Naive thymus-derived CD4-positive, alpha-beta T cell (primary cell): ENCODE measurements at regions not wholly inside any gene's neighbourhood (a gene's known extent, or its start where the extent isn't known, plus 50 kb on each side); places are given as distances from the start of the nearest gene placed in this dataset.
A peak's percentile ranks its signal among the peaks of the same experiment; 100 is the strongest.
"Not testable (repeated sequence)": the region's sequence is repeated elsewhere in the genome, so short reads cannot be mapped to it uniquely, and the experiment has no call there.

Source experiments
- ATAC-seq: fragments of 150-1000 bp; cut with Tn5 transposase; 2 replicates; pipeline ENCODE4 v1.10.0; 2021; ENCODE audit warnings: mild to moderate bottlenecking, moderate library complexity
- CTCF ChIA-PET: fragments of 350-600 bp; sonication (Branson Sonifier 250); formaldehyde crosslinking; loops from one replicate; lab custom pipeline; 2021; ENCODE audit warnings: antibody characterized with exemption; lab: Charles Lee
- POLR2A ChIA-PET: fragments of 350-600 bp; sonication (Branson Sonifier 250); formaldehyde crosslinking; loops from one replicate; lab custom pipeline; 2021; ENCODE audit warnings: antibody characterized with exemption, inconsistent platforms; lab: Charles Lee
- DNase-seq, 9 donors: peaks; one replicate each; pipeline versions ENCODE4 v3.0.0 to v3.0.0-alpha.2; 2020 to 2022; ENCODE audit warnings: mixed read lengths in 1 of 9
- H3K27ac ChIP-seq: one replicate; pipeline ENCODE4 v1.7.0; 2013; ENCODE audit warnings: mild to moderate bottlenecking, low read depth, low read length, moderate library complexity
- H3K27me3 ChIP-seq, 2 donors: one replicate each; pipeline ENCODE4 v1.7.0; 2013; ENCODE audit warnings: low read length in 2 of 2, mild to moderate bottlenecking in 2 of 2, moderate library complexity in 2 of 2; ENCODE audit not compliant: control insufficient read depth in 2 of 2, insufficient read depth in 2 of 2
- H3K36me3 ChIP-seq, 3 experiments: 1 replicate in 2 of 3; 2 replicates in 1 of 3; pipeline ENCODE4 v1.7.0; 2013; ENCODE audit warnings: low read length in 3 of 3, mild to moderate bottlenecking in 3 of 3, moderate library complexity in 1 of 3; ENCODE audit not compliant: insufficient read depth in 3 of 3, control insufficient read depth in 2 of 3
- H3K4me1 ChIP-seq, 2 donors: one replicate each; pipeline ENCODE4 v1.7.0; 2013; ENCODE audit warnings: low read length in 2 of 2, mild to moderate bottlenecking in 2 of 2, moderate library complexity in 1 of 2; ENCODE audit not compliant: control insufficient read depth in 2 of 2, insufficient read depth in 2 of 2
- H3K4me3 ChIP-seq: 2 replicates; pipeline ENCODE4 v1.7.0; 2013; ENCODE audit warnings: mild to moderate bottlenecking, low read length
- H3K9me3 ChIP-seq, 3 experiments: 1 replicate in 2 of 3; 2 replicates in 1 of 3; pipeline ENCODE4 v1.7.0; 2013; ENCODE audit warnings: low read length in 3 of 3; ENCODE audit not compliant: control insufficient read depth in 2 of 3
- H3K27ac Mint-ChIP-seq, 9 donors: one replicate each; pipeline ENCODE4 v1.8.0; 2020 to 2022; ENCODE audit warnings: mixed read lengths in 9 of 9, mild to moderate bottlenecking in 8 of 9, moderate library complexity in 5 of 9, inconsistent platforms in 2 of 9
- H3K27me3 Mint-ChIP-seq, 5 donors: one replicate each; pipeline ENCODE4 v1.8.0; 2021 to 2022; ENCODE audit warnings: mixed read lengths in 5 of 5, mild to moderate bottlenecking in 1 of 5
- H3K36me3 Mint-ChIP-seq, 5 donors: one replicate each; pipeline ENCODE4 v1.8.0; 2020 to 2022; ENCODE audit warnings: mixed read lengths in 5 of 5, mild to moderate bottlenecking in 3 of 5, inconsistent platforms in 1 of 5
- H3K4me1 Mint-ChIP-seq, 7 donors: one replicate each; pipeline ENCODE4 v1.8.0; 2020 to 2022; ENCODE audit warnings: mixed read lengths in 7 of 7, mild to moderate bottlenecking in 3 of 7, inconsistent platforms in 1 of 7
- H3K4me3 Mint-ChIP-seq, 10 donors: one replicate each; pipeline ENCODE4 v1.8.0; 2020 to 2022; ENCODE audit warnings: mild to moderate bottlenecking in 10 of 10, mixed read lengths in 10 of 10, moderate library complexity in 6 of 10, inconsistent platforms in 2 of 10
- H3K9me3 Mint-ChIP-seq, 11 donors: one replicate each; pipeline ENCODE4 v1.8.0; 2020 to 2022; ENCODE audit warnings: mixed read lengths in 11 of 11, mild to moderate bottlenecking in 4 of 11, inconsistent platforms in 1 of 11, moderate library complexity in 1 of 11
- intact Hi-C, 2 donors: fragments of 100-400 bp; cut with micrococcal nuclease; formaldehyde crosslinking; loops; one replicate each; pipeline ENCODE4 v1.15.1; 2023

DNA sequence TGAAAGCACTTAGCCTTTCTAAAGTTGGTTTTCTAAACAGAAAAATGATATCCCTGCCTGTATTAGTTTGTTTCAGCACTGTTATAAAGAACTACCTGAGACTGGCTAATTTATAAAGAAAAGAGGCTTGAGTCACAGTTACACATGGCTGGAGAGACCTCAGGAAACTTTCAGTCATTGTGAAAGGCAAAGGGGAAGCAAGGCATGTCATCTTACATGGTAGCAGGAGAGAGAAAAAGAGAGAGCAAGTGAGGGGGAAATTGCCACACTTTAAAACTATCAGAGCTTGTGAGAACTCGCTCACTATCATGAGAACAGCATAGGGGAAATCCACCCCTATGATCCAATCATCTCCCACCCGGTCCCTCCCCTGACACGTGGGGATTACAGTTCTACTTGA, 64.9 kb downstream of the FAM170A start:
- Histone ChIP-seq H3K27ac (no peak overlapping the region), H3K27me3 (peaks cover 0 to 2% of the 10 kb centered on the region in 2 donors), H3K9me3 (no peaks in the 10 kb centered on the region), H3K4me1 (no peaks in the 10 kb centered on the region), H3K36me3 (no peaks in the 10 kb centered on the region), H3K4me3 (no peak overlapping the region)
- Mint-ChIP-seq H3K27me3 (peaks cover 0 to 6% (median 3%) of the 10 kb centered on the region in 5 donors), H3K36me3 (no peaks in the 10 kb centered on the region), H3K4me3 (no peak overlapping the region), H3K4me1 (peaks cover 0 to 3% (median 0%) of the 10 kb centered on the region in 7 donors), H3K27ac (no peak overlapping the region), H3K9me3 (peaks cover 3 to 29% (median 12%) of the 10 kb centered on the region in 11 donors)
- intact Hi-C loops: no loop called here
- CTCF ChIA-PET: no interaction called here
- no peak for ATAC-seq
- POLR2A ChIA-PET: no interaction called here
- DNase-seq: no peak

DNA sequence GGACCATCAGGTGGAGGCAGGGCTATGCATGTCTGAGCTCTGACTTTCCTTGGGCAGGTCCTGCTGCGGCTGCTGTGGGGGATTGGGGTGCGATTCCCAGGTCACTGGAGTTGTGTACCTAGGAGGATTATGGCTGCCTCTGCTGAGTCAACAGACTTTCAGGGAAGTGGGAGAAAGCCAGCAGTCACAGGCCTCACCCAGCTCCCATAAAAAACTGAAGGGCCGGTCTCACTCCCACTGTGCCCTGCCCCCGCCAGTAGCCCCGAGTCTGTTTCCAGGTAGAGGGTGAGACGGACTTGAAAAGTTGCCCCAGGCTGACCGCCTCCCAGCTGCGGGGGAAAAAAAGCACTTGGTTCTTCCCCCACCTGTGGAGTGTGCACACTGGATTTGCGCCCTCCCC, 76.7 kb downstream of the FAM170A start:
- Histone ChIP-seq H3K4me3 (no peak overlapping the region), H3K9me3 (no peaks in the 10 kb centered on the region), H3K36me3 (no peaks in the 10 kb centered on the region), H3K4me1 (no peaks in the 10 kb centered on the region), H3K27ac (no peak overlapping the region), H3K27me3 (no peaks in the 10 kb centered on the region)
- Mint-ChIP-seq H3K27me3 (peaks cover 0 to 28% (median 17%) of the 10 kb centered on the region in 5 donors), H3K36me3 (no peaks in the 10 kb centered on the region), H3K9me3 (peaks cover 0 to 24% (median 6%) of the 10 kb centered on the region in 11 donors), H3K4me3 (no peak overlapping the region), H3K4me1 (no peaks in the 10 kb centered on the region), H3K27ac (no peak overlapping the region)
- intact Hi-C loops: no loop called here
- no peak for ATAC-seq
- CTCF ChIA-PET: no interaction called here
- POLR2A ChIA-PET: no interaction called here
- DNase-seq: no peak

DNA sequence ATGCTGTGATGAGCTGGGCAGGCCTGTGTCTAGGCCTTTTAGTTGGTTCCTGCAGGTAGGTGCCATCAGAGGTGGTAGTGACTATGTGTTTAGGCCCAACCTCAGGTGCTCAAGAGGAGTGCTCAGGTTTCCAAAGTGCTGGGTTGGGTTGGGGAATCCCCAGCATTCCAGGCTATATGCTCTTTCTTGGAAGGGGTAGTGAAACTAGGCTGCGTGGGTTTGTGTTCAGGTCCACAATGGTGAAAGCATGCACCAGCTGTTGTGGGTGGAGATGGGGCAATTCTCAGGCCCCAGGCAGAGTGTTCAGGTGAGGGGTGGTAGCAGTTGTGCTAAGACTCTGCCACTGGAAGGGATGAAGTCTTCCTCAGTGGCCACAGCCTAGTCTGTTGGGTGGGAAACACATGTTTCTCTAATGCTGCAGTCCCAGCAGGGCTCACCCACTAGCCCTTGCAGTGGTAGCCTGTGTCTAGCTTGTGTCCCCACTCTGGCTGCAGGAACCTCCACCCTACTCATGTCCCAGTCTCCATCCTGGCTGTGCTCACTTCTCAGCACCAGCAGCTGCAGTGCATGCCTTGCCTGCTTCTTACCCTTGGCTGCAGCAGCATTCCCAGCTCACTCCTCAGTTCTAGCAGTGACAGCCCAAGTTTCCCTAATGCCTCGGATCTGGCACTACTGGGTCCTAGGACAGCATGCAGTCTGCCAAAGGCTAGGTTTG, 78.9 kb downstream of the FAM170A start:
- Histone ChIP-seq H3K9me3 (no peaks in the 10 kb centered on the region), H3K27me3 (no peaks in the 10 kb centered on the region), H3K36me3 (no peaks in the 10 kb centered on the region), H3K4me3 (no peak overlapping the region), H3K4me1 (no peaks in the 10 kb centered on the region), H3K27ac (no peak overlapping the region)
- ChIA-PET POLR2A (no interaction called here), CTCF (no interaction called here)
- no peaks in the 10 kb centered on the region for H3K36me3 Mint-ChIP-seq
- no peak overlapping the region for H3K4me3 Mint-ChIP-seq
- H3K27ac Mint-ChIP-seq: no peak overlapping the region
- DNase-seq (no peak), ATAC-seq (peak; percentile 22)
- H3K4me1 Mint-ChIP-seq: no peaks in the 10 kb centered on the region
- peaks cover 0 to 26% (median 17%) of the 10 kb centered on the region in 5 donors for H3K27me3 Mint-ChIP-seq
- intact Hi-C loops: no loop called here
- peaks cover 0 to 10% (median 4%) of the 10 kb centered on the region in 11 donors for H3K9me3 Mint-ChIP-seq

DNA sequence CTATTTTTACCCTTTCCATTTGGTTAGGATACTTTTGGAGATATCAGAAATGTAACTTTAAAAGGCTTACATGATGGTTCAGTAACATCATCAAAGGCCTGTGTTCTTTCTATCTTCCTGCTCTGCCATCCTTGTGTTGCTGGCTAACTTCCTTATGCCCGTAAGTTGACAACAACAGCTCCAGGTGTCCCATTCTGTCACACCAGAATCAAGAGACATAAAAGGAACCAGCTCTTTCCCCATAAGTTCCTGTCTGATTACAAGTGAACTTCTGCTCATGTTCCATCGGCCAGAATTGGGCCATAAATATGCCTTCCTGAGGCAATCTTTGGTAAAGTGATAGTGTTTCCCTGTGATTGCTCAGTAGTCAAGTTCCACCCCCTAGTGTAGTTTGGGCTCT, 92.4 kb downstream of the FAM170A start:
- ATAC-seq: no peak
- no peak for DNase-seq
- CTCF ChIA-PET: no interaction called here

DNA sequence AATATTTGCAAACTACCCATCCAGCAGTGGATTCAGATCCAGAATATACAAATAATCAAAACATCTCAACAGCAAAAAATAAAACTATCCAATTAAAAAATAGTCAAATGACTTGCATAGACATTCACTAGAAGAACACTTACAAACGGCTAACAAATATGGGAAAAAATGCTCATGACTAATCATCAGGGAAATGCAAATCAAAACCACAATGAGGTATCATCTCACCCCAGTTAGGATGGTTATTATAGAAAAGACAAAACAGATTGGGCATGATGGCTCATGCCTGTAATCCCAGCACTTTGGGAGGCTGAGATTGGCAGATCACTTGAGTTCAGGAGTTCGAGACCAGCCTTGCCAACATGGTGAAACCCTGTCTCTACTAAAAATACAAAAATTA, 95.9 kb downstream of the FAM170A start:
- ATAC-seq, H3K27ac ChIP-seq, CTCF ChIA-PET, H3K9me3 ChIP-seq, DNase-seq, H3K4me3 ChIP-seq, H3K4me3 Mint-ChIP-seq, intact Hi-C loops, H3K4me1 Mint-ChIP-seq, H3K36me3 Mint-ChIP-seq, H3K27me3 ChIP-seq, H3K36me3 ChIP-seq, POLR2A ChIA-PET, H3K4me1 ChIP-seq, H3K27ac Mint-ChIP-seq: not testable (repeated sequence)
- H3K27me3 Mint-ChIP-seq: peaks cover 0 to 12% (median 0%) of the 10 kb centered on the region in 5 donors
- H3K9me3 Mint-ChIP-seq: peaks cover 7 to 30% (median 11%) of the 10 kb centered on the region in 11 donors

More for the DNA sequence above, 92.4 kb downstream of the FAM170A start:
- Histone ChIP-seq H3K4me3 (no peak overlapping the region), H3K4me1 (no peaks in the 10 kb centered on the region), H3K27ac (no peak overlapping the region), H3K9me3 (peaks cover 0 to 8% (median 0%) of the 10 kb centered on the region in 3 experiments), H3K36me3 (no peaks in the 10 kb centered on the region), H3K27me3 (no peaks in the 10 kb centered on the region)
- H3K4me3 Mint-ChIP-seq: no peak overlapping the region
- POLR2A ChIA-PET: no interaction called here
- no peak overlapping the region for H3K27ac Mint-ChIP-seq
- H3K4me1 Mint-ChIP-seq: no peaks in the 10 kb centered on the region
- H3K9me3 Mint-ChIP-seq: peaks cover 5 to 20% (median 9%) of the 10 kb centered on the region in 11 donors
- intact Hi-C loops: no loop called here
- no peaks in the 10 kb centered on the region for H3K36me3 Mint-ChIP-seq
- H3K27me3 Mint-ChIP-seq: peaks cover 0 to 12% (median 4%) of the 10 kb centered on the region in 5 donors

DNA sequence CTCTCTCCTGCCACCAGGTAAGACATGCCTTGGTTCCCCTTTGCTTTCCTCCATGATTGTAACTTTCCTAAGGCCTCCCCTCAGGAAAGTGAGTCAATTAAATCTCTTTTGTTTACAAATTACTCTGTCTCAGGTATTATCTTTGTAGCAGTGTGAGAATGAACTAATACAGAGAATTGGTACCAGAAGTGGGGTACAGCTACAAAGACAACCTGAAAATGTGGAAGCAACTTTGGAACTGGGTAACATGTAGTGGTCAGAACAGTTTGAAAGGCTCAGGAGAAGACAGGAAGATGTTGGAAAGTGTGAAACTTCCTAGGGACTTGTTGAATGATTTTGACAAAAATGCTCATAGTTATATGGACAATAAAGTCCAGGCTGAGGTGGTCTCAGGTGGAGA, 97.2 kb downstream of the FAM170A start:
- Histone ChIP-seq H3K27ac (no peak overlapping the region), H3K4me3 (no peak overlapping the region), H3K27me3 (no peaks in the 10 kb centered on the region), H3K4me1 (no peaks in the 10 kb centered on the region), H3K9me3 (peaks cover 0 to 9% (median 0%) of the 10 kb centered on the region in 3 experiments), H3K36me3 (no peaks in the 10 kb centered on the region)
- ATAC-seq: no peak
- no peaks in the 10 kb centered on the region for H3K4me1 Mint-ChIP-seq
- no peak overlapping the region for H3K4me3 Mint-ChIP-seq
- CTCF ChIA-PET: no interaction called here
- intact Hi-C loops: no loop called here
- no peak overlapping the region for H3K27ac Mint-ChIP-seq
- POLR2A ChIA-PET: no interaction called here
- H3K27me3 Mint-ChIP-seq: peaks cover 0 to 12% (median 0%) of the 10 kb centered on the region in 5 donors
- H3K9me3 Mint-ChIP-seq: peaks cover 7 to 30% (median 11%) of the 10 kb centered on the region in 11 donors
- DNase-seq: no peak
- H3K36me3 Mint-ChIP-seq: no peaks in the 10 kb centered on the region

DNA sequence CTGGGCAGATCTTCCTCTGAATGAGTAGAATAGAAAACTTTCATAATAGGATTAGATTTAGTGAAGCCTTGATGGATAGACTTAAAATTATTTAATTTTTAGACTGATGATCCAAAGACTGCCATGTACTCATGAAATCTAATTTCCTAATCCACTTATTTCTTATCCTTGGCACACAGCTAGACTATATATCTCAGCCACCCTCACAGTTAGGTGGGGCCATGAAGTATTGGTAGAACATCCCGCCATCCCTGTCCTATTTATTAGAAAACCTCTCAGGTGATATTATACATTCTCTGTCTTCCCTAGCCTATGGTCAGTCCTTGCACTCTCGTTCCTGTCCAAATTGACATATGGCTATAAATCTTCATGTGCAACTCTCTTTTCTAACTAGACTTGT, 110.9 kb downstream of the FAM170A start:
- no peaks in the 10 kb centered on the region for H3K9me3 ChIP-seq
- no peak for DNase-seq
- intact Hi-C loops: loop anchor here in 1 of 2 donors (5.0 kb wide), 1 partner anchor 268 kb away; no protein-coding TSS in a partner anchor
- no peaks in the 10 kb centered on the region for H3K36me3 ChIP-seq
- no peak for ATAC-seq
- no peak overlapping the region for H3K4me3 Mint-ChIP-seq
- no peaks in the 10 kb centered on the region for H3K36me3 Mint-ChIP-seq
- no peaks in the 10 kb centered on the region for H3K4me1 Mint-ChIP-seq
- no peaks in the 10 kb centered on the region for H3K4me1 ChIP-seq
- no peak overlapping the region for H3K27ac Mint-ChIP-seq
- CTCF ChIA-PET: no interaction called here
- POLR2A ChIA-PET: no interaction called here
- no peak overlapping the region for H3K4me3 ChIP-seq
- H3K27me3 Mint-ChIP-seq: peaks cover 0 to 17% (median 7%) of the 10 kb centered on the region in 5 donors
- H3K27ac ChIP-seq: no peak overlapping the region
- no peaks in the 10 kb centered on the region for H3K27me3 ChIP-seq
- no peaks in the 10 kb centered on the region for H3K9me3 Mint-ChIP-seq
